ENCODE measurements at regions not wholly inside any gene's neighbourhood (a gene's known extent, or its start where the extent isn't known, plus 50 kb on each side); places are given as distances from the start of the nearest gene placed in this dataset.

GRCh38 chr5:17355586-17356346, 138.3 kb downstream of the BASP1 start:
- DNase-seq: no peak
- Histone ChIP-seq H3K4me1 (no peaks in the 10 kb centered on the region), H3K4me3 (no peak overlapping the region), H3K27ac (no peak overlapping the region), H3K36me3 (no peaks in the 10 kb centered on the region), H3K9me3 (no peaks in the 10 kb centered on the region), H3K27me3 (no peaks in the 10 kb centered on the region)
- 73 to 82% methylated on average over 3 of the region's 3 CpGs for WGBS, 2 donors
- TF ChIP-seq EP300 (IDR thresholded peaks at IDR 0.05): no peak
- no peak for TF ChIP-seq CTCF (IDR thresholded peaks at IDR 0.05)
- TF ChIP-seq POLR2A (IDR thresholded peaks at IDR 0.05): no peak
- TF ChIP-seq POLR2AphosphoS5 (IDR thresholded peaks at IDR 0.05): no peak
- intact Hi-C loops (cut with DNase I): no loop called here

GRCh38 chr5:17356551-17356950, 139.1 kb downstream of the BASP1 start:
- intact Hi-C loops (cut with DNase I): no loop called here
- Histone ChIP-seq H3K27me3 (no peaks in the 10 kb centered on the region), H3K4me1 (no peaks in the 10 kb centered on the region), H3K9me3 (no peaks in the 10 kb centered on the region), H3K27ac (no peak overlapping the region), H3K36me3 (no peaks in the 10 kb centered on the region), H3K4me3 (no peak overlapping the region)
- WGBS, 2 donors: 61 to 63% methylated on average over 1 of the region's 1 CpG
- DNase-seq: no peak
- TF ChIP-seq CTCF (IDR thresholded peaks at IDR 0.05): no peak
- TF ChIP-seq POLR2A (IDR thresholded peaks at IDR 0.05): no peak

- Histone ChIP-seq H3K36me3 (no peaks in the 10 kb centered on the region), H3K4me1 (no peaks in the 10 kb centered on the region), H3K27me3 (no peaks in the 10 kb centered on the region), H3K9me3 (no peaks in the 10 kb centered on the region), H3K27ac (no peak overlapping the region), H3K4me3 (no peak overlapping the region)
- intact Hi-C loops (cut with DNase I): no loop called here
- 93% methylated on average over 3 of the region's 3 CpGs for WGBS, 2 donors
- TF ChIP-seq CTCF (IDR thresholded peaks at IDR 0.05) (no peak), POLR2A (IDR thresholded peaks at IDR 0.05) (no peak), EP300 (IDR thresholded peaks at IDR 0.05) (no peak), POLR2AphosphoS5 (IDR thresholded peaks at IDR 0.05) (no peak)
- no peak for DNase-seq
Measured at GRCh38 chr5:17357504-17357903, 140.1 kb downstream of the BASP1 start.

- H3K4me1 ChIP-seq: no peaks in the 10 kb centered on the region
- no peak overlapping the region for H3K4me3 ChIP-seq
- H3K27ac ChIP-seq: no peak overlapping the region
- intact Hi-C loops (cut with DNase I): no loop called here
- no peaks in the 10 kb centered on the region for H3K27me3 ChIP-seq
- TF ChIP-seq EP300 (IDR thresholded peaks at IDR 0.05) (no peak), POLR2A (IDR thresholded peaks at IDR 0.05) (no peak), CTCF (IDR thresholded peaks at IDR 0.05) (no peak), POLR2AphosphoS5 (IDR thresholded peaks at IDR 0.05) (no peak)
- no peak for DNase-seq
- WGBS, 2 donors: 97% methylated on average over 3 of the region's 3 CpGs
- no peaks in the 10 kb centered on the region for H3K9me3 ChIP-seq
- no peaks in the 10 kb centered on the region for H3K36me3 ChIP-seq
Measured at GRCh38 chr5:17358031-17358430, 140.0 kb upstream of the TAF11L2 start.

- Histone ChIP-seq H3K27me3 (no peaks in the 10 kb centered on the region), H3K36me3 (no peaks in the 10 kb centered on the region), H3K4me3 (no peak overlapping the region), H3K4me1 (no peaks in the 10 kb centered on the region), H3K9me3 (no peaks in the 10 kb centered on the region), H3K27ac (no peak overlapping the region)
- 78 to 82% methylated on average over 11 of the region's 11 CpGs for WGBS, 2 donors
- DNase-seq: no peak
- TF ChIP-seq POLR2AphosphoS5 (IDR thresholded peaks at IDR 0.05) (peak in 1 of 4 donors; percentile 47), EP300 (IDR thresholded peaks at IDR 0.05) (no peak), CTCF (IDR thresholded peaks at IDR 0.05) (no peak), POLR2A (IDR thresholded peaks at IDR 0.05) (no peak)
- intact Hi-C loops (cut with DNase I): no loop called here
Measured at GRCh38 chr5:17359451-17360011, 138.5 kb upstream of the TAF11L2 start.
